HG02885 (cell line): ENCODE measurements at regions not wholly inside any gene's neighbourhood (a gene's known extent, or its start where the extent isn't known, plus 50 kb on each side); places are given as distances from the start of the nearest gene placed in this dataset.
"Not testable (repeated sequence)": the region's sequence is repeated elsewhere in the genome, so short reads cannot be mapped to it uniquely, and the experiment has no call there.

Experiments used
- ATAC-seq: cut with Tn5 transposase; IDR thresholded peaks from one replicate; pipeline ENCODE4 v1.9.1; 2021; ENCODE audit warnings: mild to moderate bottlenecking; ENCODE audit not compliant: unreplicated experiment, poor library complexity

- ATAC-seq = no peak
Measured at GRCh38 chr11:22454461-22455090, 116.4 kb downstream of the SLC17A6 start.

DNA sequence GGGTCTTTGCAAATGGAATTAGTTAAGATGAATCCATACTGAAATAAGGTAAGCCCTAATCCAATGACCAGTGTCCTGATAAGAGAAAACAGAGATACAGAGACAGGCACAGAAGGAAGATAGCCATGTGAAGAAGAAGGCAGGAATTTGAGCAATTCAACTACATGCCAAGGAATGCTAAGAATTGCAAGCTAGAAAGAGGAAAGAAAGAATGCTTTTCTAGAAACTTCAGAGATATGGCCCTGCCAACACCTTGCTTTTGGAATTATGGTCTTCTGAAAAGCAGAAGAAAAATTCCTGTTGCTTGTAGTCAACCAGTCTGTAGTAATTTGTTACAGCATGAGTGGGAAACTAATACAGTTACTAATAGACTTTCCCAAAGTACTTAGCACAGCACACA is 111.3 kb downstream of the SLC17A6 start:
- no peak for ATAC-seq

GRCh38 chr11:22444076-22444475 is 105.9 kb downstream of the SLC17A6 start:
- ATAC-seq = no peak

- no peak for ATAC-seq
Measured at GRCh38 chr11:22441831-22442230, 103.7 kb downstream of the SLC17A6 start.

- ATAC-seq = not testable (repeated sequence)
Measured at GRCh38 chr11:22435582-22435981, 97.4 kb downstream of the SLC17A6 start.

- no peak for ATAC-seq
Measured at GRCh38 chr11:22433517-22433916, 95.3 kb downstream of the SLC17A6 start.

DNA sequence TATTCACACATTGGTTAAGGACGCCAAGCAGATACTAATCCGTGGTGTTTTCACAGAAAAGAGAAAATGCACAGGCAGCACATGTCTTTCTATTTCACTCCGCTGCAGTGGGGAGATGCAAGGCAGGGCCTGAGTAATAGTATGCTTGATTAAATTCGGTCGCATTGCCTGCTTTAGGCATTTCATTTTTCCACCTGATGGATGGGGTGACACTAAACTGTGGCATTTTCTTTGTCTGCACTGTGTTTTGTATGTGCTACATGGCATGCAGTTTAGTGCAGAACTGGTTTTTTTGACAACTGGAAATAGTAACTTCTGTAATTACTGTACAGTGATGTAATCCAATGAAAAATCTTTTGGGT is 94.9 kb downstream of the SLC17A6 start:
- ATAC-seq = no peak

DNA sequence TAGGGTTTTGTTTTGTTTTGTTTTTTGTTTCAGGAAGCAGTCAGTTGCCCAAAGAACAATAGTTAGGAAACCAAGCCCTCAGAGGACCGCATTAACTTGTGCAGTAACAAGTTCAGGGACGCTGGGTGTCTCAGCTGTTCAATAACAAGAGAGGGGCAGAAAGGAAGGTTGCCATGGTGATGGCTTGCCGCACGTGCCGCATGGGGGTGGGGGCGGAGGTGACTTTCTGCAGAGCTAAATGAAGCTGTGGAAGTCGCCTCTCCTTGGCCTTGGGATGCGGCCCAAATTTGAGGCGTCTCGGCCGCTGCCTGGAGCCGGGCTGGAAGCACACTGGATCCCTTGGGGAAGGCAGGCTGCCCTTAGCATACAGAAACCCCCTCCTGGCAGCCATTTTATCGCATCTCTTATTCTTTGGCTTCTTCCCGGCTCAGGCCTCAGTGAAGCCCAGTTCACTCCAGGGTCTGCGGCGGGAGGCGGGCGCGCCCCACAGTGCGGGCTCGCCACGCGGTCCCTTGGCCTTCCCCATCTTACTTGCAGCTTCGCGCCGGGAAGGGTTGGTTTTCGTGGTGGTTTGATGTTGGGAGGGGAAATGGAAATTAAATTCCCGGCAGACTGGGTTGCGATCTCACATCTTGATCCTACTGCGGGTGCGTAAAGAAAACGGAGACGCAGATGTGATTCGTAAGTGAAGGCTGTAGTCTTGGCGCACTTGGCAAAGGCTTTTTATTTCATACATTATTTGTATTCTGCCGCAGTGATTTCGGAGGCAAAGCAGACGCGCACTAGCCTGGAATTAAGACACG is 94.3 kb downstream of the SLC17A6 start:
- no peak for ATAC-seq

DNA sequence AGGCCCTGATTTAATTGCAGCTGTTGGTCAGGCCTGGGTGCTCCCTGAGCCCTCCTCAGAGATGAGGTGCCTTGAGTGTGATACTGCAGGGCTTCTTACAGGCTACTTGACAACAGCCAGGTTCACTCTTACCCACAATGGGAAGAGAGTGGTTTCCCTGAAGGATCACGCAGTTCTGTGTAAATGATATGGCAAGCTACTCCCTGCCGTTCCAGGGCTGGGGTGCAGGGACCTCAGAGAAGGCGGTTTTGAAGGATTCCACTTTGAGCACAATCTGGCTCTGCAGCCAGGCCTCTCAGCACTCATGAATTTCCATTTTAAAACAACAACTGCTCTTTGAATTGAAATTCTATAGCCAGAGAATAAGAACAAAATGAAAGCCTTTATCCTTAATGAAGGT is 92.9 kb downstream of the SLC17A6 start:
- ATAC-seq = no peak

- no peak for ATAC-seq
Measured at GRCh38 chr11:22430639-22431038, 92.5 kb downstream of the SLC17A6 start.

DNA sequence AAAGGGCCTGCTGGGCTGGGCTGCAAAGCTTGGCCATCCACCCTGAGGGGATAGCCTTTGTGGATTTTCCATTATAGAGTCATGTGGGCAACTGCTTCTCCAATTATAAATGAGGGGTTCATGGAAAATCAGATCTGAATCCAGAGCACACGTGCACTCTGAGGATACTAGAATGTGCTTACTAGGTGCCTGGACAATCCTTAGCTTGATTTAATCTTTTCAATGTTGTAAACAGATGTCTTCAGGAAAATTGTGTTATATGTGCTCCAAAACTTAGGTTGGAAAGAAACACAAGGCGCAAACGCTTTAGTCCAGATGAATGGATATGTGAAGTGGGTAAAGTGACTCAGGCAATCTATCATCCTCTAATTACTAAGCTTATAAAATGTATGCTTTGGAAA is 92.0 kb downstream of the SLC17A6 start:
- no peak for ATAC-seq
